SH-SY5Y (cell line): ENCODE measurements at regions not wholly inside any gene's neighbourhood (a gene's known extent, or its start where the extent isn't known, plus 50 kb on each side); places are given as distances from the start of the nearest gene placed in this dataset.

Source experiments
- GATA2 ChIP-seq: IDR thresholded peaks from 2 replicates; pipeline ENCODE4 v1.6.1; 2011; ENCODE audit warnings: mild to moderate bottlenecking, low read depth, low read length
- GATA3 ChIP-seq: IDR thresholded peaks from 2 replicates; pipeline ENCODE4 v1.6.1; 2011; ENCODE audit warnings: low read depth, mild to moderate bottlenecking, low read length, moderate library complexity

DNA sequence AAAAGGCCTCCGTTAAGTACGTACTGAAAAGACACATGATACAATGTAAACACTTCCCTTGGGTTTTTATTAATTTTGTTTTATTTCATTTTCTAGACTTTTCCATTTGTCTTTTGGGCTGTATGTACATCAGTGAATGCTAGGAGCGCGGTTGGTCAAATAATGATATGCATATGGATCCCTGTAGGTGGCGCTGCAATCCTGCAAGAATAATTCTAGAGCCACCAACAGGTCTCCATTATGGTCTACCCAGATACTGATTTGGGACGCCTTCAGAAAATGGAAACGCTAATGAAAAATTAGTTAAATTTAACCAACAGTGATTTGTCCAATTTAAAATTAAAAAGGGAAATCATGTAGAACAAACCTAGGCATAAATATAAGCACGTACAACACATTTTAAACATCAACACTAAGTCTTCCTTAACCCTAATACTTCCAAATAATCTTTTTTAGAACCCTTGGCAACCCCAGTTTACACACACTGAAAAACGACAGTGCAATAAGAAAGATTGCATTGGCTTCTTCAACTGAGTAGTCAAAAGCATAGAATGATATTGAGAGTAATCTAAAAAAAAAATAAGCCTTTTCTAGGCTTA lies 433.5 kb downstream of the RFPL4B start:
- TF ChIP-seq GATA3, result no peak
- TF ChIP-seq GATA2, result no peak
